ENCODE measurements at regions not wholly inside any gene's neighbourhood (a gene's known extent, or its start where the extent isn't known, plus 50 kb on each side); places are given as distances from the start of the nearest gene placed in this dataset.

DNA sequence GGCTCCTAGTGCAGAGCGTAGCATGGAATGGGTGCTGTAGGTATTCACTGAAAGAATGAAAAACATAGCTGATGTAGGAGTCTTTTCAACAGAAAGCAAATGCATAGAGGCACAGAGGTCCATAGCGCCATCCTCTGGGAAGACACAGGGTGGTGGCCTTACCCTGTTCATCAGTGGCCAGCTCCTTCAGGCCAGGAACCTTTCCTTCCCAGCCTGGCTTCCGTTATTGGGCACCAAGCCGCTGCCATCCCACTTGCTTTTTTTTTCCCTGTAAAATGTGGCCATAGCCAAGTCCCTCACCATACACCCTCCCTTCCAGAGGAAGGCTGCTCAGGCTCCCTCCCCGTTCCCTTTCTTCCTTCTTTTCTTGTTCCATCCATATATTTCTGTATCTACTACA, 118.1 kb downstream of the ZNF621 start:
- TF ChIP-seq, protein P1, sequence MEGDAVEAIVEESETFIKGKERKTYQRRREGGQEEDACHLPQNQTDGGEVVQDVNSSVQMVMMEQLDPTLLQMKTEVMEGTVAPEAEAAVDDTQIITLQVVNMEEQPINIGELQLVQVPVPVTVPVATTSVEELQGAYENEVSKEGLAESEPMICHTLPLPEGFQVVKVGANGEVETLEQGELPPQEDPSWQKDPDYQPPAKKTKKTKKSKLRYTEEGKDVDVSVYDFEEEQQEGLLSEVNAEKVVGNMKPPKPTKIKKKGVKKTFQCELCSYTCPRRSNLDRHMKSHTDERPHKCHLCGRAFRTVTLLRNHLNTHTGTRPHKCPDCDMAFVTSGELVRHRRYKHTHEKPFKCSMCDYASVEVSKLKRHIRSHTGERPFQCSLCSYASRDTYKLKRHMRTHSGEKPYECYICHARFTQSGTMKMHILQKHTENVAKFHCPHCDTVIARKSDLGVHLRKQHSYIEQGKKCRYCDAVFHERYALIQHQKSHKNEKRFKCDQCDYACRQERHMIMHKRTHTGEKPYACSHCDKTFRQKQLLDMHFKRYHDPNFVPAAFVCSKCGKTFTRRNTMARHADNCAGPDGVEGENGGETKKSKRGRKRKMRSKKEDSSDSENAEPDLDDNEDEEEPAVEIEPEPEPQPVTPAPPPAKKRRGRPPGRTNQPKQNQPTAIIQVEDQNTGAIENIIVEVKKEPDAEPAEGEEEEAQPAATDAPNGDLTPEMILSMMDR (IDR thresholded peaks at IDR 0.05; ENCODE audit: extremely low read depth, missing control alignments) = no peak
- DNase-seq (ENCODE audit: low spot score) = no peak

DNA sequence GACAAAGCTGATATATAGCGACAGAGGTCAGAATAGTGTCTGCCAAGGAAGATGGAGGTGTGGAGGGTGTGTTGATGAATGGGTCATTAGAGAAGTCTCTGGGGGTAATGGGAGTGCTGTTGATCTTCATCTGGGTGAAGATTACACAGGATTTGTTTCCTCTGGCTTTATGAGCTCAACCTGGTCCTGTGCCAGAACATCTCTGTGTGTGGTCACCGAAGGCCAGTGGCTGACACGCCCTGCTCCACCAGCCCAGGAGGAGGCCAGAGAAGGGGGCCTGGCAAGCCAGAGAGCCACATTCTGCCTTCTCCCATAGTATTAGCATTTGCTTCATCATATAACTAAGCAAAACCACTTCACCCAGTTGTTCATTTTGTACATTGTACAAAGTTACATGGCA, 121.1 kb downstream of the ZNF621 start:
- TF ChIP-seq, protein P1 (IDR thresholded peaks at IDR 0.05; ENCODE audit: extremely low read depth, missing control alignments) = no peak
- DNase-seq (ENCODE audit: low spot score) = no peak

DNA sequence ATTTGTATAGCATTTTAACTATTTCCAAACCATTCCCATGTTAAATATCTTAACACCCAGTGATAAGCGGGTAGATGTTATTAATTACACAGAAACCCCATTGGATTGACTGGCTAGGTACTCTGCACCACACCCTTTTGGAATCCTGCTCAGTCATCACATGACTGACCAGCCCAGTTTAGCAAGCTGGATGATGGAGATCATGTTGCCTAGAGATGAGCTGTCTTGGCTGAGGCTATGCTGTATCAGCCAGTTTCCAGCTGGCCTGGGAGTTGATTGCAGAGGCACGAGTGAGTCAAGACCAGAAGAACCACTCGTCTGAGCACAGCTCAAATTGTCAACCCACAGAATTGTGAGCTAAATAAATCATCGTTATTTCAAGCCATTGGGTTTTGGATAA, 124.6 kb downstream of the ZNF621 start:
- no peak for DNase-seq (ENCODE audit: low spot score)
- TF ChIP-seq, protein P1 (IDR thresholded peaks at IDR 0.05; ENCODE audit: extremely low read depth, missing control alignments) = no peak

DNA sequence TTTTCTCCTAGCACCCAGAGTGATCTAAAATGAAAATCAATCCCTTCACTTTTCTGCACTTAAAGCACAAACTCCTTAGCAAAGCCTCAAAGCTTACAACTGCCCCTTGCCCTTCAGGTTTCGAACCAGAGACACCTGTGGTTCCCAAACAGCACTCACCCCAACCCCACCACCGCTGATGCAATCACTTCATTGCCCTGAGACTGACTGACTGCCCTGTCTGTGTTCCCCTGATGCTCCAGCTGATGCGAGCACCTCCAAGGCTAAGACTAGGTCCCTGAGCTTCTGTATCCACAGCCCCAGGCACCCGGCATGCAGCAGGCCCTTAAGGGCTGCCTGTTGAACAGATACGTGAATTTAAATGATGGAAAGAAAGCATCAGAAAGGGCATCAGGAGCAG, 127.3 kb downstream of the ZNF621 start:
- TF ChIP-seq, protein P1 (IDR thresholded peaks at IDR 0.05; ENCODE audit: extremely low read depth, missing control alignments) = no peak

DNA sequence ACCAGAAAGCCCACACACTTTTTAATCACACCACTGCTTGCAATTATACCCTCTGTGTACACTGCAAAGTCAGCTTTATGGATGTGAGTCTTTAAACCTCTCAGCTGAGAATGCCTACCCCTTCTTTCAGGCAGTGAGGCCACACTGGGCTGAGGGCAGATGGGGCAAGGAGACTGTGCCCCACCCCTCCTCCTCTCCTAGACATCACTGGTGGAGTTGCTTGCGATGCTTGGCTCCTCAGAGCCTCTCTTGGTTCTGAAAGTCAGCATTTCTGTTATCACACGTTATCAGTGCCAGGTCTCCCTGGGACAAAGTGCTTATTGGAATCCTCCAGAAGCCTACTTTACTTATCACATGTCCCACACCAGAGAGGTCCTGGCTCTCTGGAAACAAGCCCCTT, 128.2 kb downstream of the ZNF621 start:
- TF ChIP-seq, protein P1 (IDR thresholded peaks at IDR 0.05; ENCODE audit: extremely low read depth, missing control alignments) = no peak
- no peak for DNase-seq (ENCODE audit: low spot score)

More for the DNA sequence above, 127.3 kb downstream of the ZNF621 start:
- DNase-seq (ENCODE audit: low spot score) = no peak

DNA sequence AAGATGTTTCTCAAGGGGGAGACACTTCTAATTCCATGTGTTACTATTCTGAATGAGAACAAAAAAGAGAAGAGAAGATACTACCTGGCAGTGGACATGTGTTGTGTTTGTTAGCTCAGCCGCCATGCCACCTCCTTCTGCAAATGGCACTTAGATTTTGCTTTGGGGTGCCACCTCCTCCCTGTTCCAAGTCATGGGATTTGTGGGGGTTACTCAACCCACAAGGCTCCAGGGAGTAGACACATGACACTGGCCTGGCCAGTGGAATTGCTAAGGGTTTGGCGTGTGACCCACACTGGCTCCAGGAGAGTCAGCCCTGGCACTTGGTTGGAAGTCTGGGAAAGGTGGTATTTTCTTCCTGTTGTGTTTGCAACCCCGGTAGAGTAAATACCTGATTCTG, 129.1 kb downstream of the ZNF621 start:
- TF ChIP-seq, protein P1 (IDR thresholded peaks at IDR 0.05; ENCODE audit: extremely low read depth, missing control alignments) = no peak
- no peak for DNase-seq (ENCODE audit: low spot score)

DNA sequence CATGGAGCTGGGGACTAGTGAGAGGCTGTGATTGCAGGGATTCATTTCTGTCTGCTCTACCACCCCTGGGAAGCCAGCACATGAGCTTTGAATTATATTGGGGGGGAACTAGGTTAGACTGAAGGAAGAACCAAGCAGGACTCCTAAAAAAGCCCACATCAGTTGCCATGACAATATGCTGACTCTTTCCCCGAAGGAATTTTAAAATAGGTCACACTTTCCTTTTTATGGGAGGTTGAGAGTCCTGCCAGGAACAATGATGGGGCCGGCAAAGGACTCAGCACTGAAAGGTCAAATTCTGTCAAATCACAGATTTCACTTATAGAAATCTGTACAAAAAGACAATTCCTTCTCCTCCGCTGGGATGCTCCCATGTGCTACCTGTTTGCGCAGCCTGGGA, 130.8 kb downstream of the ZNF621 start:
- TF ChIP-seq, protein P1 (IDR thresholded peaks at IDR 0.05; ENCODE audit: extremely low read depth, missing control alignments) = no peak
- DNase-seq (ENCODE audit: low spot score) = no peak
